HFF-Myc (cell line): ENCODE measurements at regions not wholly inside any gene's neighbourhood (a gene's known extent, or its start where the extent isn't known, plus 50 kb on each side); places are given as distances from the start of the nearest gene placed in this dataset.

Source experiments
- DNase-seq: peaks from one replicate; pipeline ENCODE4 v3.0.0-alpha.2; 2011; ENCODE audit warnings: low read depth; ENCODE audit errors: extremely low read depth
- H3K4me3 ChIP-seq: replicated peaks from 2 replicates; pipeline ENCODE4 v1.5.1; 2011; ENCODE audit warnings: low read depth, mild to moderate bottlenecking, control low read depth, low read length
- CTCF ChIP-seq: IDR thresholded peaks from 2 replicates; pipeline ENCODE4 v1.5.1; 2012; ENCODE audit warnings: mild to moderate bottlenecking, low read depth, low read length, control low read depth; ENCODE audit errors: missing control alignments

DNA sequence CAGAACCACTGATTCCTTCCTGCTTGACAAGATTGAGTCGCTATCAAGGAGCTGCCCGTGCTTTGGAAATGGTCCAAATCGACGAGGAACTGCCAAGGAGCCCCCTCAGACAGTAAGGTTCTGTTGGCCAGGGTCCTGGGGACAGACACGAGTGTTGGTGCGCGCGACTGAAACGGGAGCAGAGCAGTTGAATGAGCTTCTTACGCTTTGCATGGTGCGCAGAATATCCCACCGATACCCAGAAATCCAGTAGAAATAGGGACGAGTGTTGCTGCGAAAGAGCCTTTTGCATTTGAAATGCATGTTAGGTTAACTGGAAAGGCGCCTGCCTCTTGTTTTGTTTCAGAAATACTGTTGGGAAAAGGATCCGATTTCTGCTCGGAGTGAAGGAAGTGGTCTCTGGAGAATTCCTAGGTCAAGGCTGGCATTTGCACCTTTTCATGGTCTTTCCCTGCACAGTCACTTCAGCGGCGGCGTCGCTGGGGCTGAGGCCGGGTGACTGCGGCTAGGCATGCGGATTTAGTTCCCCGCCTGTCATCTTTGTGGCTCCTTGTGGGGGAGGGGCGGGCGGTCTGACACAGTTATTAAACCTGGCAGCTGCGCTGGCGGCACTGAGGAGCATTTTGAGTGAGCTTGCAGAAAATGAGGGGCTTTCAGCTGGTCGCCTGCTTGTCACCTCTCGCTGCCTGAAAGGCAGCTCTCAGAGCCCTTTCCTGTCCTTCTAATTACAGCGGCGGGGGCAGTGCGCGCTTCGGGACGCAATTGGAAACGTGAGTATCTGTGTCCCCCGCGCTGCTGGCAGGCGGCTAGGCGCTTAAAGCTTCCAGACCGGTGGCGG lies 51.5 kb upstream of the TRIM2 start:
- no peak for TF ChIP-seq CTCF
- no peak for DNase-seq
- peak overlapping the region; percentile 52 for H3K4me3 ChIP-seq

DNA sequence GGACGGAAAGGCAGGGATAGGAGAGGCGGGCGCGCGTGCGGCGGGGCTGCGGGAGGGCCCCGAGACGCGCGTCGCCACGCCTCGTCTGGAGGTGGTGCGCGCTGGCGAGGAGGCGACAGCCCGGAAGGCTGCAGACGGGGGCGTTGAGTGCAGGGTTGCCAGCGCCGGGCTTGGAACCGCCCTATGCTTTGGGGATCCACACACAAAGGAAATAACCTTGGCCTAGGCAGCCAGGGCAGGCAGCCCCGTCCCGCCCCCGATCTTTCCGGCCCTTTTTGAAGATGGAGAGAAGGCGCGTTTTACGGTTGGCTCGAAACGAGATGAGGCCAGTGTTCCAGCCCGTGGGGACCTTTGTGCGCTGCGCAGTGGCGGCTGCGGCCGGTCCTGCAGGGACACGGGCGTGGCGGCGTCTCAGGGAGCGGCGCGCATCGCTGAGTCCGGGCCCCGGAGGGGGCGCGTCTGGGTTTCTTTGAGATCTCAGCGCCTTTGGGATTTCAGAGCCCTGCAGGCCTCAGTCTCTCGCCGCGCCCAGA lies 50.8 kb upstream of the TRIM2 start:
- DNase-seq: no peak
- no peak for TF ChIP-seq CTCF
- H3K4me3 ChIP-seq: peak overlapping the region; percentile 52

GRCh38 chr4:153154007-153154975 lies 50.0 kb upstream of the TRIM2 start:
- peak overlapping the region; percentile 52 for H3K4me3 ChIP-seq
- TF ChIP-seq CTCF: no peak
- DNase-seq: no peak
